ENCODE measurements at regions not wholly inside any gene's neighbourhood (a gene's known extent, or its start where the extent isn't known, plus 50 kb on each side); places are given as distances from the start of the nearest gene placed in this dataset.

DNA sequence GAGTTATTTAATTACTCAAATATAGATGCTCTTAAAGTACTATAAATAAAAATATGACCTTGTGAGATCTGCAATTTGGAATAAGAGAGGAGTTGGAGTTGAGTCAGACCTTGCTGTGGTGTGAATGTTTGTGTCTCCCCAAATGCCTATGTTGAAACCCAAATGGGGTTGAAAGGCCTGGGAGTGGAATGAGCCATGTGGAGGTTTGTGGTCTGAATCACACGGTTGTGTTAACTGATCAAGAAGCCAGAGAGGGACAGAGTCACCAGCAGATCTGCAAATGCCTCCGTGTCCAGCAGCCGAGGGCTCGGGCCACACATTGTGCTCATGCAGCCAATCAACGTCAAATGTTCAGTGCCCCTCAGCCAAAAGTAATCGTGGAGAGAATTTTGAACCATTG, 404.4 kb downstream of the ICE1 start:
- no peaks in the 10 kb centered on the region for H3K36me3 ChIP-seq
- H3K4me3 ChIP-seq: no peak overlapping the region
- H3K4me1 ChIP-seq: peaks cover 0 to 8% (median 3%) of the 10 kb centered on the region in 4 donors
- H3K27me3 ChIP-seq: peaks cover 0 to 4% (median 0%) of the 10 kb centered on the region in 4 donors
- TF ChIP-seq EP300 (IDR thresholded peaks at IDR 0.05): no peak
- no peak for TF ChIP-seq POLR2A (IDR thresholded peaks at IDR 0.05; ENCODE audit: low read depth)
- no peak for TF ChIP-seq POLR2AphosphoS5 (IDR thresholded peaks at IDR 0.05)
- no peak for TF ChIP-seq CTCF (IDR thresholded peaks at IDR 0.05)
- WGBS: 54% methylated on average over 6 of the region's 6 CpGs
- intact Hi-C loops (cut with DNase I): no loop called here
- H3K27ac ChIP-seq (replicated peaks in 1 of 4): no peak overlapping the region
- H3K9me3 ChIP-seq: no peaks in the 10 kb centered on the region
- DNase-seq (ENCODE audit: extremely low spot score): no peak

DNA sequence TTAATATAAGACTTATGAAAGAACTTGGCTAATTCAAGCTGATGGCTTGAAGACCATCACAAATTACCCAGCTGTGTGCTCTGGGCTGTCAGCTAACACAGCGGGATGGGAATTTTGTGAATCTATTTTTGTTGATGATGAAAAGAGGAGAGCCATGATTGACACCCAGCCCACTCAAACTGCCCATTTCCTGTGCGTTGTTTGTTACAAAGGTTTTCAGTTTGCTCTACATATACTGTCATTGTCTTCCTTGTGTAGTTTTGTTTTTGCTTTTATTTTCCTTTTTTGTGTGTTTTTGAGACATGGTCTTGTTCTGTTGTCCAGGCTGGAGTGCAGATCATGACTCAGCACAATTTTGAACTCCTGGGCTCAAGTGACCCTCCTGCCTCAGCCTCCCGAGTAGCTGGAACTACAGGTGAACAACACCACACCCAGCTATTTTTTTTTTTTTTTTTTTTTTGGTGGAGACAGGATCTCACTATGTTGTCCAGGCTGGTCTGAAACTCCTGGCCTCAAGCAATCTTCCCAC, 400.3 kb downstream of the ICE1 start:
- intact Hi-C loops (cut with DNase I): no loop called here
- 87% methylated on average over 3 of the region's 3 CpGs for WGBS

GRCh38 chr5:5816960-5817359, 394.5 kb downstream of the ICE1 start:
- Histone ChIP-seq H3K36me3 (no peaks in the 10 kb centered on the region), H3K4me1 (no peaks in the 10 kb centered on the region), H3K9me3 (no peaks in the 10 kb centered on the region), H3K27ac (replicated peaks in 1 of 4) (no peak overlapping the region), H3K27me3 (no peaks in the 10 kb centered on the region), H3K4me3 (no peak overlapping the region)
- TF ChIP-seq CTCF (IDR thresholded peaks at IDR 0.05) (no peak), POLR2A (IDR thresholded peaks at IDR 0.05; ENCODE audit: low read depth) (no peak), EP300 (IDR thresholded peaks at IDR 0.05) (no peak), POLR2AphosphoS5 (IDR thresholded peaks at IDR 0.05) (no peak)
- no peak for DNase-seq (ENCODE audit: extremely low spot score)
- intact Hi-C loops (cut with DNase I): no loop called here

More for the DNA sequence above, 400.3 kb downstream of the ICE1 start:
- no peak for DNase-seq (ENCODE audit: extremely low spot score)
- H3K4me1 ChIP-seq: peaks cover 0 to 8% (median 3%) of the 10 kb centered on the region in 4 donors
- H3K4me3 ChIP-seq: no peak overlapping the region
- H3K27ac ChIP-seq (replicated peaks in 1 of 4): no peak overlapping the region
- H3K27me3 ChIP-seq: peaks cover 0 to 4% (median 0%) of the 10 kb centered on the region in 4 donors
- no peaks in the 10 kb centered on the region for H3K9me3 ChIP-seq
- no peak for TF ChIP-seq CTCF (IDR thresholded peaks at IDR 0.05)
- no peak for TF ChIP-seq POLR2A (IDR thresholded peaks at IDR 0.05; ENCODE audit: low read depth)
- TF ChIP-seq POLR2AphosphoS5 (IDR thresholded peaks at IDR 0.05): no peak
- TF ChIP-seq EP300 (IDR thresholded peaks at IDR 0.05): no peak
- H3K36me3 ChIP-seq: no peaks in the 10 kb centered on the region

- H3K4me1 ChIP-seq: no peaks in the 10 kb centered on the region
- intact Hi-C loops (cut with DNase I): no loop called here
Observed at GRCh38 chr5:5813441-5813840, 391.0 kb downstream of the ICE1 start.

More at GRCh38 chr5:5813441-5813840, 391.0 kb downstream of the ICE1 start:
- WGBS: 46% methylated on average over 5 of the region's 5 CpGs
- H3K36me3 ChIP-seq: no peaks in the 10 kb centered on the region
- no peak overlapping the region for H3K4me3 ChIP-seq
- TF ChIP-seq EP300 (IDR thresholded peaks at IDR 0.05) (no peak), POLR2A (IDR thresholded peaks at IDR 0.05; ENCODE audit: low read depth) (no peak), POLR2AphosphoS5 (IDR thresholded peaks at IDR 0.05) (no peak), CTCF (IDR thresholded peaks at IDR 0.05) (no peak)
- DNase-seq (ENCODE audit: extremely low spot score): no peak
- H3K9me3 ChIP-seq: no peaks in the 10 kb centered on the region
- H3K27me3 ChIP-seq: no peaks in the 10 kb centered on the region
- no peak overlapping the region for H3K27ac ChIP-seq (replicated peaks in 1 of 4)
